Stimulated activated CD4-positive, alpha-beta T cell treated with anti-CD3 and anti-CD28 coated beads, Interleukin-1b, Interleukin-23, amount 100 ng/mL, for 4 hours (primary cell): ENCODE measurements at regions not wholly inside any gene's neighbourhood (a gene's known extent, or its start where the extent isn't known, plus 50 kb on each side); places are given as distances from the start of the nearest gene placed in this dataset.
"Not testable (repeated sequence)": the region's sequence is repeated elsewhere in the genome, so short reads cannot be mapped to it uniquely, and the experiment has no call there.

Source experiments
- DNase-seq, 2 donors: peaks; one replicate each; pipeline ENCODE4 v3.0.0-alpha.2; 2020; ENCODE audit warnings: low read depth in 2 of 2

DNA sequence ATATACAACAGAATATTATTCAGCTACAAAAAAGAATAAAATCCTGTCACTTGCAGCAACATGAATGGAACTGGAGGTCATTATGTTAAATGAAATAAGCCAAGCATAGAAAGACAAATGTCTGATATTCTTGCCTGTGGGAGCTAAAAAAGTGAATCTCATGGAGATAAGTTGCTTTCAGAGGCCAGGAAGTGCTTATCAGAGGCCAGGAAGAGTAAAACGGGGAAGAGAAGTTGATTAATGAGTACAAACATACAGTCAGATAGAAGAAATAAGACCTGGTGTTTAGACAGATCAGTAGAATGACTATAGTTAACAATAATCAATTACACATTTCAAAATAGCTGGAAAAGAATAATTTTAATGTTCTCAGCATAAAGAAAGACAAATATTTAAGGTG lies 54.4 kb upstream of the CPHXL start:
- DNase-seq = no peak

DNA sequence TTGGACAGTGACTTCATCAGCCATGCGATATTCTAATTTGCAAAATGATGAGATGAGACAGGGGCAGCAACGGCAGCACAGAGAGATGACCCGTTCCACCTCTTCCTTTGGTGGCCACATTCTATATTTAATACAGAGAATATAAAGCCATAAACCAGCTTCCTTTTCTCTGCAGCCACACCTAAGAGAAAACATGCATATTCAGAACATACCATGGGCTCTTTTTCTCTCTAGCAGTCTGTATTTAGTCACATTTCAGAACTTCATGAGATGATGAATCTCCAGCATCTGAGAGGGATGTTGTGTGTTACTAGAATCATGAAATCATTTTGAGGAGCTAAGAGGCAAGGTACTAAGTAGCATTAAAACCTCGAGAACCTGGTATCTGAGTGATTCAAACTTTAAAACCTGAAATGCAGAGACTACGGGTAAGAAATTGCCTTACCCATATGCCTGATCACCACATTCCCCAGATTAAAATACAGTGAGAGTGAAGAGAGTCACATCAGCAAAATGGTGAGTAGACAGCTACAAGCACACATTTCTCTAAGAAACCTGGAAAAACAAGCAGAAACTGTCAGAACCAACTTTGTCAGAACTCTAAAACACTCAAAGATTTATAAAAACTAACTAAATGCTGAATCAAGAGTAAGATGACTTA lies 55.5 kb upstream of the CPHXL start:
- no peak for DNase-seq

DNA sequence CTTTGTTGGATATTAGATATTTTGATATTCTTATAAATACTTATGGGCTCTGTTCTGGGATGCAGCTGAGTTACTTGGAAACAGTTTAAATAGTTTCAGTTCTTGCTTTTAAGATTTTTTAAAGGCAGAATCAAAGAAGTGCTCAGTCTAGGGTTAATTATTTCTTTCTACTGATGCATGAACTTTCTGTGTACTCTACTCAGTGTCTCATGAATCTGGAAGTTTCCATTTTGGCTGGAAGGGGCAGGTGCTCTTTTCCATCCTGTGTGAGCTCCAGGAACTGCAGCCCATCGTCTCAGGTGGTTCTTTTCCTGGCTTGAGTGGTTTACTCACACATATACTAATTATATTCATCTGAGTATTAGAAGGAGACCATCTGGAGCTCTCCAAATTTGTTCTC lies 61.1 kb upstream of the CPHXL start:
- no peak for DNase-seq

DNA sequence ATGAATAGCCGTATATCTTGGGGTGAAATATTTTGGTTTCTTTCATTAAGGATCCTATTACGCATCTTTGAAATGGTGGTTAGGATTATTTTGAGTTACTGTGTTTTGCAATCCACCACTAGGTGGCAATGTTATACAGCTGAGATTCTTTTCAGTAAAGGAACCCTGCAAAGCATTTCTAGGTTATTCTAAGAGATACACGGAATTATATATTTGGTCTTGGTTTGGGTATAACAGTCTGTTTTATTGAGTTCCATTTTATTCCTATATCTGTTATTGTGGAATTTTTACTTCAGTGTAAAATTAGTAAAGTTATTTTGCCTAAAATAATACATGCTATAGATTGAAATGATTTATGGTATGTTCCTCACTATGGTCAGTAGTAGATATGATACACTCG lies 62.9 kb upstream of the CPHXL start:
- peak in 1 of 2 donors; percentile 5 for DNase-seq

DNA sequence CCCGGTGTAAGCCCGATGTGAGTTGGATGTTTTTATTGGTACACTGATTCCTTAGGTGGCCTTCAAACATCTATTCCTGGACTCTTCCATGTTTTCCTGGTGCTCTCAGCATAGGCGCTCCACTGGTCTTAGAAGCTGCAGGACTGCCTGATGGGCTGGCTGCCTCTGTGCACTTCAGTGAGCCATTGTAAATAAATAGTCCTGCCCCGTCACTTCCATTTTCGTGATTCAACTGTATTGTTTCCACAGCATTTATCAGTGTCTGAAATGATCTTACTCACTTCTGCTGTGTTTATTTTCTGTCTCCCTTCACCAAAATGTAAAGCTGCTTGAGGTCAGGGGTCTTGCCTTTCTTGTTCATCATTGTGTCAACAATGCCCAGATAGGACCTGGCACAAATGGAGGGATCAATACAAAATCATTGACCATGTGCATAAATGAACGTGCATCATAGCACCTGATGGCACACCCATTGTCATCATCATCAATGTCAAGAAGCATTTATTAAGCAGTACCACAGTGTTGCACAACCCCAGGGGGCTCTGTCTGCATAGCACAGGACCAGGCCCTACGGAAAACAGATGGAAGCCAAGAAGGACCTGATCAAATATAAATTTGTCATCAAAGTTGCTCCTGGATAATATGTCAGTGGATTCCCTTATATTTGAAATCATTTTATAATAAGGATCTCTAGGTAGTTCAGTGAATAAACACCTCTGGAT lies 66.6 kb upstream of the CPHXL start:
- DNase-seq = no peak

DNA sequence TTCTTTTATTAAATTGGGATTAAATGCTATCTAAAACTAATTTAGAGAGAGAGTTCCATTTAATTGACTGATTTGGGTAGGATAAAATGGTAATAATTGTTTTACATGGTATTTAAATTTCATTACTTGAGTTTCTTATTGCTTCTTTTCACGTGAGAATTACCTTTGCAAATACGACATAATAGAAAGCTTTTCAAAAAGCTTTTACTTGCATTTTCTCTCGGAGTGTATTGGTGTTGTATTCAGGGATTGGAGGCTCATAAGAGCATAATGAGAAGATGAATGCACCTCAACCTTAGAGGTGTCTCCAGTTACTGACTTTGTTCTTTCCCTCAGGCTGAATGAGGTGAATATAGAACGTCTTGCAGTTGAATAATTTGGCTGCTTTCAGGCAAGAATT lies 67.4 kb upstream of the CPHXL start:
- no peak for DNase-seq

DNA sequence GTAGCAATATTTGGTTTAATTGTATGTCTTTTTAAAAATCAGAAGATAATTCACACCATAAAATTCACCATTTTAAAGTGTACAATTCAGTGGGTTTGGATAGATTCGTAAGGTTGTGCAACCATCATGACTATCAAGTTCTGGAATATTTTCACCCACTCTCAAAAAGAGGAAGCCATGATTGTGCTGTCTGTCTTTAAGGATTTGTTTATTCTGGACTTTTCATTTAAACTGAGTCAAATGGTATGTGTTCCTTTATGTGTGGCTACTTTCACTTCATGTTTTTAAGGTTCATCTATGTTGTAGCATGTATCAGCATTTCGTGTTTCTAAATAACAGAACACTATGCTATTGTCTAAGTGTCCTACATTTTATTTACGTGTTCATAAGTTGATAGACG lies 68.1 kb upstream of the CPHXL start:
- no peak for DNase-seq

DNA sequence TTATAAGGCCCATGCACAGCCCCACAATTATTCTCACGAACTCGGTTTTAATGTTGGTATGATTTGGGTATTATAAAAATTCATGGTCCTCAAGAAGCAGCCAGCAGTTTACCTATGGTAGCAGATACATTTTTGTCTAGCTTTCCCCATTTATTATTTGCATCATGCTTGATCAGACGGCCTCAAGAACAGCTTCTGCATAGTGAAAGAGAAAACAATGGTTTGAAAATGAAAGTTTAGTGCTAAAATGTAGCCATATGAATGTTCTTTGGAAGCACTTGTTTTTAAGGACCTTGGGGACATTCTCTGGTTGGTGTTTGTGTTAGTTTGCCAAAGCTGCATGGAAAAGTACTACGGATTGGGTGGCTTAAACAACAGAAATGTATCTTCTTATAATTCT lies 72.4 kb upstream of the CPHXL start:
- no peak for DNase-seq

DNA sequence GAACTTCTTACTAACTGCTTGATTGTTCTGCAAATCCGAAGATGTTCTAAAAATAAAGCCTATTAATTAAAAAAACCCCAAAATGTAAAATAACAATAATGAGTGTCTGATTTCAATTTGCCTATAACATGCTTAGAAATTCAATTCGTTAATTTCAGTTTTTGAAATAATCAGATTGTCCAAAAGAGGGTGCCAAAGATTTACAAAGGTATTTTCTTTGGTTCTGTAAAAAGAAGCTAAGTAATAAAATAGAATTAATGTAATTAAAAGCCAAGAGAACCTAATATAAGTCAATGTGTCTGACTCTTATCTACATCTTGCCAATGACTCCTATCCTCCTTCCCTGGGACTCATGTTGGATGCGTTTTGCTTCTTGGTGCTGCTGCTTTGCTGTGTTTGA lies 75.0 kb upstream of the CPHXL start:
- no peak for DNase-seq

DNA sequence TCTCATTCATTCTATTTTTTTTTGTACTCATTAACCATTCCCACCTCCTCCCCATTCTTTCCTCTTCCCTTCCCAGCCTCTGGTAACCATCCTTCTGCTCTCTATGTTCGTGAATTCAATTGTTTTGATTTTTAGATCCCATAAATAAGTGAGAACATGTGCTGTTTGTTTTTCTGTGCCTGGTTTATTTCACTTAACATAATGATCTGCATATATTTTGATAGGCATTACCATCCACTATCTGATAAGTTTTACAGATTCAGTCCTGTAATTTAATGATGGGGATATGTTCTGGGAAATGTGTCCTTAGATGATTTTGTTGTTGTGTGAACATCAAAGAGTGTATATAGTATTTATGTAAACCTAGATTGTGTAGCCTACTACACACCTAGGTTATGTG lies 77.5 kb upstream of the CPHXL start:
- no peak for DNase-seq

DNA sequence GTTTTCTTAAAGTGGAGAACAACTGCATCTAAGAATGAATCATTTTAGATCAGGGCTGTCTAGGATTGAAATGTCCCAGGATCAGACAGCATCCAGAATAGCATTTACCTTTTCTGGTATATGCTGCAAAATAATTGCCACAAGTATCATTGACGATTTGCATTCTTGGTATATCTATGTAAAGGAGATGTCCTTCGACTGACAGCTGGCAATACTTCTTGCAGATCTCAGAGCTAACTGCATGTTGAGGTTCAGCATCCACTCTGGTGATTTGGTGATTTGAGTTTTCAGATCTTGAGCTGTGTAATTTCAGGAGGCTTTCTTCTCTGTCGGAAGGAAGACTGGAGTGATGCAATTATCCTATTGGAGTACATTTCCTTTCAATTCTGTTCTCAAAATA lies 78.1 kb upstream of the CPHXL start:
- no peak for DNase-seq

DNA sequence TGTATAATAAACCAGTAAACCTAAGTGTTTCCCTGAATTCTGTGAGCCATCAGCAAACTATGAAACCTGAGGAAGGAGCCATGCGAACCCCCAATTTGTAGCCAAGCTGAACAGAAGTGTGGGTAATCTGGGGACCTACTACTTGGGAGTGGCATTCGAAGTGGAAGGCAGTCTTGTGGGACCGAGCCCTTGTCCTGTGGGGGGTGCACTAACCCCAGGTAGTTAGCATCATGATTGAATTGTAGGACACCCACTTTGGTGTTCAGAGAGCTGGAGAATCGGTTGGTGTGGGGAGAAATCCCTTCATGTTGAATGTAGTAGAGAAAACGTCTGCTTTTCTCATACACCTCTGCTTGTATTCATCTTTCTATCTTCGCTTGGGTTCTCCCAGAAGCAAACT lies 79.7 kb upstream of the CPHXL start:
- no peak for DNase-seq

DNA sequence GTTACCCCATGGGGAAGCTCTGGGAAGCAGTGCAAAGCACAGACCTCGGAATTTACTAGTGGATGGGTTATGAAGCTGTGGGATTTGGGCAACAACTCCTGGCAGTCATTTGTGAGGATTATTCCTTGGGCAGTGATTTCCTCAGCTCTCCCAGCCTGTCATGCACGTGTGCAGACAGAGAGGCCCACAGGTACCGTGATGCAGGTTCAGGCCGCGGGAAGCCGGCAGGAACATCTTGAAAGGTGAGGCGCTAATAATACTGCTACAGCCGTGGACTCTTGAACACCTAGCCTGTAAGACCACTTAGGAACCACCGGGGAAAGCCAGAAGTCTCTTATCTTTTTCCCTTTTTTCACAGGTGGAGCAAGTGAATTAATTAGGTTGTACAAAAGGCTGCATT lies 80.2 kb upstream of the CPHXL start:
- no peak for DNase-seq

DNA sequence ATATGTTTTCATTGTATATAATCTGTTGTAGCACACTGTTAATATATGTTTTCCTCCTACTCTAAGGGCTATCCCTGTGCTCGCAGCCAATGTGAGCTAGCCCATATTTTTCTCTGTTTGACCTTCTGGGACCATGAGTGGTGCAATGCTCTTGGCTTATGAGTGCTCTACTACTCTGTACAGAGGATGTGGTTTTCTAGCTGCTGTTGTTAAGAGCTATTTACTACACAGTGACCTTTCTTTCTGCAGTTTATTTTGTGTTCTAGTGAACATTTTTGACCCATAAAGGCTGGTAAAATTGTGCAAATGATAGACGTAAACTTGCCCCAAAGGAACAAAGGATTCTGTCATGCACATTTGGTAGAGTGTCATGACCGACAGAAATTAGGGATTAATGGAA lies 84.1 kb upstream of the CPHXL start:
- no peak for DNase-seq

DNA sequence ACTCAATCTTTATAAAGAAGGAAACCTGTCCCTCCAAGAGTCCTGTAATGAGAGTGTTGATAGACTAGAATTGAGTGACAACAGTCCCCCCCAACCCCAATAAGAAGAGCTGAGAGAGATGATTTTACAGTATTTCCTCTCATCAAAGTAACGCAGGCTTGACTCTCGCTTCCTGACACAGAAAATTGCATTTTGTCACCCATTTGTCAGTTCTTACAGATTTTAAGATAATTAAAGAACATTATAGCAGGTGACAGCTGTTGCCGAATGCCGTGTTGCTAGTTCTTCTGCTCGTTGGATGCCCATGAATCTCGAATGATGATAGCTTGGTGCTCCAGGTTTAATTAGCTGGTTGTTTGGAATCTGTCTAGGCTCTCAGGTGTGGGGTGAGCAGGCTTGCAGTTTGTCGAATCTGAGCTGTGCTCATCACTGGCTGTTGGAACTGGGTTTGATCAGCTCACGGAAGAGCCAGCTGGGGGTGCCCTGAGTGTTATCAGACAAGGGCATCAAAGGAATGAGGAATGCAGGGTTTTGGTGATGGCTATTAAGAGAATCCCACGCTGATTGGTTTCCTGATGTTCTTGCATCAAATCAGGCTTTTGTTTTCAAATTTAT lies 84.8 kb upstream of the CPHXL start:
- DNase-seq = no peak

DNA sequence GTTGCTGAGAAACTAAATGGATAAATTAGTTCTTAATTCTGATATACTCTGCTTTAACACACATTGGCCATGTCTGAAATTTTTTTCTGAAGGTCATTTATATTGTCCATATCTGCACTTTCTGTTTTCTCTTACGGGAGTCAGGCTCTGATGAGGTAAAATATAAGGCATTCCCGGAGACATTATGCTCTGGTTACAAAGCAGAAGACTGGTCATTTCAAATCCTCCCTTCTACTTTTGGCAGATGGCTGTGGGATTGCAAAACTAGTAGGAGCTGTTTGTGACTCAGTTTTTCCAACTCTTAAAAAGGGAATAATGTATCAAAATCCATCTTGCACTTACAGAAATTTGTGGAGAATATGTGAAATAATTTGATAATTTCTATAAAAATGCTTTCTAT lies 92.2 kb upstream of the CPHXL start:
- no peak for DNase-seq

DNA sequence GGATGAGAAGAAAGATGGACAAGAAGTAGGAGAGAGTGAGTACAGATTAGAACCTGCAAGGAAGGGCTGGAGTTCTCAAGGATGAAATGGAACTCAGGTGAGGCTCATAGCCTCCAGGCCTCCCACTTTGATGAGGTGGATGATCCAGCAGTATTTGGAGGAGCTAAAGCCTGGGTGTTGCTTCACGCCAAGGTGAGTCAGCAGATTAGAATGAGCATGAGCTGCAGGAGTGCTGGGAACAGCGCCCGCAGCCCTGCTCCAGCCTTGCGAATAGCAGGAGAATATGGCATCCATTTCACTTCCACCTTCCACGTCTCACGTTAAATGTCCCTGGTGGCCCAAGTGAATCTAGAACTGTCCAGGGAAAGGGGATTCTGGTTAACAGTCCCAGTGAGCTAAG lies 94.4 kb upstream of the CPHXL start:
- no peak for DNase-seq

DNA sequence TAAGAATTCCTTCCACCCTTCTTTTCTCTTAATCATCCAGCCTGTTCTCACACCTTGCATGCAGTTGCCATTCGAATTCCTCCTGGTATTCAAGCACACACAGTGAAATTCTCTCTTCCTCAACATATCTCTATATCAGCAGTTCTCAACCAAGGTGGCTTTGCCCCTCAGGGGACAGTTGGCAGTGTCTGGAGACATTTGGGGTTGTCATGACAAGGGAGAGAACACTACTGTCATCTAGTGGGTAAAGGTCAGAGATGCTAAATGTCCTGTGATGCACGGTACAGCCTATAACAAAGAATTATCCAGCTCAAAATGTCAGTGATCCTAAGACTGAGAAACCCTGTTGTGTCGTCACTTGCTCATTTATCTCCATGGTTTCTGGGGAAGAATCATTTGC lies 94.8 kb upstream of the CPHXL start:
- DNase-seq = no peak

DNA sequence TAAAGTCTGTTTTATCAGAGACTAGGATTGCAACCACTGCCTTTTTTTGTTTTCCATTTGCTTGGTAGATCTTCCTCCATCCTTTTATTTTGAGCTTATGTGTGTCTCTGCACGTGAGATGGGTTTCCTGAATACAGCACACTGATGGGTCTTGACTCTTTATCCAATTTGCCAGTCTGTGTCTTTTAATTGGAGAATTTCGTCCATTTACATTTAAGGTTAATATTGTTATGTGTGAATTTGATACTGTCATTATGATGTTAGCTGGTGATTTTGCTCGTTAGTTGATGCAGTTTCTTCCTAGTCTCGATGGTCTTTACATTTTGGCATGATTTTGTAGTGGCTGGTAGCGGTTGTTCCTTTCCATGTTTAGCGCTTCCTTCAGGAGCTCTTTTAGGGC lies 99.5 kb upstream of the CPHXL start:
- not testable (repeated sequence) for DNase-seq

DNA sequence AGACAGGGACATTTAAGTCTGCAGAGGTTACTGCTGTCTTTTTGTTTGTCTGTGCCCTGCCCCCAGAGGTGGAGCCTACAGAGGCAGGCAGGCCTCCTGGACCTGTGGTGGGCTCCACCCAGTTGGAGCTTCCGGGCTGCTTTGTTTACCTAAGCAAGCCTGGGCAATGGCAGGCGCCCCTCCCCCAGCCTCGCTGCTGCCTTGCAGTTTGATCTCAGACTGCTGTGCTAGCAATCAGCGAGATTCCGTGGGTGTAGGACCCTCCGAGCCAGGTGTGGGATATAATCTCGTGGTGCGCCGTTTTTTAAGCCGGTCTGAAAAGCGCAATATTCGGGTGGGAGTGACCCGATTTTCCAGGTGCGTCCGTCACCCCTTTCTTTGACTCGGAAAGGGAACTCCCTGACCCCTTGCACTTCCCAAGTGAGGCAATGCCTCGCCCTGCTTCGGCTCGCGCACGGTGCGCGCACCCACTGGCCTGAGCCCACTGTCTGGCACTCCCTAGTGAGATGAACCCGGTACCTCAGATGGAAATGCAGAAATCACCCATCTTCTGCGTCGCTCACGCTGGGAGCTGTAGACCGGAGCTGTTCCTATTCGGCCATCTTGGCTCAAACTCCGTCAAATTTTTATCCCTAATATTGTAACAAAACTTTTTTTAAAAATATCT lies 101.2 kb upstream of the CPHXL start:
- not testable (repeated sequence) for DNase-seq

DNA sequence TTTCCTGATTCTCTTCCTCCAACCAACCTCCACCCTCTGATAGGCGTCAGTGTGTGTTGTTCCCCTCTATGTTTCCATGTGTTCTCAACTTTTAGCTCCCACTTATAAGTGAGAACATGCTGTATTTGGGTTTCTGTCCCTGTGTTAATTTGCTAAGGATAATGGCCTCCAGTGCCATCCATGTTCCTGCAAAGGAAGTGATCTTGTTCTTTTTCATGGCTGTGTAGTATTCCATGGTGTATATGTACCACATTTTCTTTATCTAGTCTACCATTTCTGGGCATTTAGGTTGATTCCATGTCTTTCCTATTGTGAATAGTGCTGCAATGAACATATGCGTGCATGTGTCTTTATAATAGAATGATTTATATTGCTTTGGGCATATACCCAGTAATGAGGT lies 107.1 kb upstream of the CPHXL start:
- DNase-seq = not testable (repeated sequence)

DNA sequence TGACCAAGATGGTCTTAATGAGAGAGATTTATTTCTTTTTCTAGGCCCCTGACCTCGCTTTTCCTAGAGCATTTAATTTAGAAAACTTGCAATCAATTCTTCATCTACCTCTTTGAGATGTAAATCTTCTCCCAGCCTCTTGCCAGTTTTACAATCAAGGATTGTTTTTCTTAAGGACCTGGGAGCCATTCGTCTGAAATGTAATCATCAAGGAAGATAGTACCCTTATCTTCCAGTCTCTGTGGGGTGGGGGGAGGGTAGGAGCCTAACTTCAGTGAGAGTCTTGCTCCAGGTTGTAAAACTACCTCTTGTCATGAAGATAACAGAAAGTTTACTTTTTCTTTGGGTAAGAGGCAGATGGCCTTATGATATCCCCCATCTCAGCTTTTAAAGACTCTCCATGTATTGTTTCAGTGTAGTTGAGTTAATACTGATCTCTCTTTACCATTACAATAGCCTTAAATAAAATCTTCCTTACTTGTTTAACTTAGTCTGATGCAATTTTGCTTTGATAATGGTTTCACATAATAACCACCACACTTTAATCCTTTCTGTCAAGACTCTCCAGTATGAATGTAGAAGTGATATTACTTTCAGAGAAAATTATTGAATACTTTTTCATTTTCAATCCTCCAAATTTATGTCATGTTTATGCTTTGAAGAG lies 110.2 kb upstream of the CPHXL start:
- no peak for DNase-seq
